Breast epithelium (tissue), 4 donors: ENCODE measurements at regions not wholly inside any gene's neighbourhood (a gene's known extent, or its start where the extent isn't known, plus 50 kb on each side); places are given as distances from the start of the nearest gene placed in this dataset.
"Not testable (repeated sequence)": the region's sequence is repeated elsewhere in the genome, so short reads cannot be mapped to it uniquely, and the experiment has no call there.

ENCODE experiments used
- DNase-seq, 2 donors: peaks; one replicate each; pipeline ENCODE4 v3.0.0-alpha.2; 2019; ENCODE audit warnings: low spot score in 2 of 2
- H3K27ac ChIP-seq, 2 donors: fragments of 200-600 bp; sonication (generic) in 1 of 2; one replicate each; pipeline ENCODE4 v1.5.1; 2016 to 2019; ENCODE audit warnings: mild to moderate bottlenecking in 1 of 2
- H3K27me3 ChIP-seq, 2 donors: fragments of 200-600 bp; sonication (generic) in 1 of 2; one replicate each; pipeline versions ENCODE4 v1.5.1 to v1.6.0; 2017 to 2019; ENCODE audit warnings: control low read depth in 1 of 2, mild to moderate bottlenecking in 1 of 2
- H3K36me3 ChIP-seq: fragments of 200-600 bp; one replicate; pipeline ENCODE4 v1.5.1; 2019
- H3K4me1 ChIP-seq, 2 donors: fragments of 200-600 bp; sonication (generic); one replicate each; pipeline ENCODE4 v1.5.1; 2016 to 2019; ENCODE audit warnings: control low read depth in 1 of 2
- H3K4me3 ChIP-seq, 3 donors: fragments of 200-600 bp; sonication (generic); 1 replicate in 2 of 3; 2 replicates in 1 of 3; pipeline ENCODE4 v1.5.1; 2016 to 2019; ENCODE audit warnings: mild to moderate bottlenecking in 3 of 3, moderate library complexity in 2 of 3
- H3K9me3 ChIP-seq, 2 donors: fragments of 200-600 bp; sonication (generic) in 1 of 2; one replicate each; pipeline ENCODE4 v1.5.1; 2016 to 2019; ENCODE audit warnings: control low read depth in 1 of 2
- CTCF ChIP-seq, 3 donors: fragments of 450-650 bp; IDR thresholded peaks; one replicate each; pipeline ENCODE4 v1.5.1; 2016 to 2017; ENCODE audit warnings: antibody characterized with exemption in 3 of 3, mild to moderate bottlenecking in 3 of 3, moderate library complexity in 3 of 3
- POLR2A ChIP-seq: fragments of 450-650 bp; IDR thresholded peaks from one replicate; pipeline ENCODE4 v1.6.1; 2016; ENCODE audit warnings: antibody characterized with exemption, mild to moderate bottlenecking, moderate library complexity
- POLR2AphosphoS5 ChIP-seq, 3 donors: sonication (generic); formaldehyde crosslinking; IDR thresholded peaks; one replicate each; pipeline ENCODE4 v1.6.1; 2017; ENCODE audit warnings: antibody characterized with exemption in 3 of 3
- intact Hi-C: fragments of 100-400 bp; cut with DNase I; formaldehyde crosslinking; loops from one replicate; pipeline ENCODE4 v1.15.1; 2023; ENCODE audit warnings: low total_unique reads

- TF ChIP-seq POLR2AphosphoS5 (IDR thresholded peaks at IDR 0.05): no peak
- no peak for TF ChIP-seq POLR2A
- TF ChIP-seq CTCF (IDR thresholded peaks at IDR 0.05): no peak
- Histone ChIP-seq H3K36me3 (no peaks in the 10 kb centered on the region), H3K9me3 (peaks cover 0 to 4% of the 10 kb centered on the region in 2 donors), H3K27me3 (no peaks in the 10 kb centered on the region), H3K27ac (no peak overlapping the region), H3K4me3 (no peak overlapping the region), H3K4me1 (no peaks in the 10 kb centered on the region)
- intact Hi-C loops: no loop called here
- DNase-seq: no peak
These were observed 558.7 kb upstream of the NECTIN3 start for GRCh38 chr3:110512961-110513360.

- Histone ChIP-seq H3K4me3 (no peak overlapping the region), H3K27ac (no peak overlapping the region), H3K27me3 (no peaks in the 10 kb centered on the region), H3K9me3 (no peaks in the 10 kb centered on the region), H3K36me3 (no peaks in the 10 kb centered on the region), H3K4me1 (no peaks in the 10 kb centered on the region)
- intact Hi-C loops: no loop called here
- no peak for TF ChIP-seq POLR2A
- TF ChIP-seq CTCF (IDR thresholded peaks at IDR 0.05): no peak
- TF ChIP-seq POLR2AphosphoS5 (IDR thresholded peaks at IDR 0.05): no peak
- no peak for DNase-seq
These were observed 553.6 kb upstream of the NECTIN3 start for GRCh38 chr3:110518031-110518430.

GRCh38 chr3:110519071-110519470 lies 552.5 kb upstream of the NECTIN3 start:
- Histone ChIP-seq H3K27ac (no peak overlapping the region), H3K9me3 (no peaks in the 10 kb centered on the region), H3K27me3 (no peaks in the 10 kb centered on the region), H3K4me3 (no peak overlapping the region), H3K36me3 (no peaks in the 10 kb centered on the region), H3K4me1 (no peaks in the 10 kb centered on the region)
- intact Hi-C loops: no loop called here
- DNase-seq: no peak
- TF ChIP-seq POLR2A (no peak), POLR2AphosphoS5 (IDR thresholded peaks at IDR 0.05) (no peak), CTCF (IDR thresholded peaks at IDR 0.05) (no peak)

- Histone ChIP-seq H3K4me1 (no peaks in the 10 kb centered on the region), H3K9me3 (no peaks in the 10 kb centered on the region), H3K27ac (no peak overlapping the region), H3K4me3 (no peak overlapping the region), H3K27me3 (no peaks in the 10 kb centered on the region), H3K36me3 (no peaks in the 10 kb centered on the region)
- intact Hi-C loops: no loop called here
- DNase-seq: no peak
- TF ChIP-seq POLR2A: no peak
- no peak for TF ChIP-seq POLR2AphosphoS5 (IDR thresholded peaks at IDR 0.05)
- TF ChIP-seq CTCF (IDR thresholded peaks at IDR 0.05): no peak
These were observed 550.6 kb upstream of the NECTIN3 start for GRCh38 chr3:110521019-110521418.

- H3K4me1 ChIP-seq, H3K4me3 ChIP-seq, intact Hi-C loops, H3K27me3 ChIP-seq, H3K9me3 ChIP-seq, H3K36me3 ChIP-seq, DNase-seq, H3K27ac ChIP-seq: not testable (repeated sequence)
These were observed 546.0 kb upstream of the NECTIN3 start for GRCh38 chr3:110525558-110526064.
